ENCODE measurements at regions not wholly inside any gene's neighbourhood (a gene's known extent, or its start where the extent isn't known, plus 50 kb on each side); places are given as distances from the start of the nearest gene placed in this dataset.

DNA sequence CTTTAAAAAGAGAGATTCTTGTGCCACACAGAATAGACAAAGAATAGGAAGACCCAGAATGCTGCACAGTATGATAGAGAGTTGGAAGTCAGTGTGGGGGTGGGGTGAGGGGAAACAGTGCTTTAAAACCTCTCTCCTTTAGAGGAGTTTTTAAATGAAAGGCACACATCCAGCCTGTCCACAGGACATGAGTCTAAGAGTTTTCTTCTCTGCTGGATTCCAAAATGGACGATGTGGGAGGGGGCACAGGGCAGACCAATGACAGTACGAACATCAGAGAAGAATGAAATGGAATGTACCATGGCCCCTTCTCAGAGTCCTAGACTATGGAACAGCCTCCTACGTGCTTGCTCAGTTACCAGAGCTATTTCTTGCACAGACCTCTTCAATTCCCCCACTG is 458.2 kb upstream of the DAB1 start:
- Histone ChIP-seq H4K20me1 (ENCODE audit: low read depth, low read length) (no peaks in the 10 kb centered on the region), H3K9me2 (replicated peaks; ENCODE audit: insufficient read depth, low read length) (no peaks in the 10 kb centered on the region), H3K79me2 (ENCODE audit: insufficient read depth, low read length) (no peaks in the 10 kb centered on the region), H3K27ac (ENCODE audit: low read depth, low read length) (no peak overlapping the region), H3F3A (ENCODE audit: insufficient read depth) (no peaks in the 10 kb centered on the region), H3K27me3 (ENCODE audit: low read length) (no peaks in the 10 kb centered on the region), H3K9me3 (ENCODE audit: insufficient read depth, low read length) (no peaks in the 10 kb centered on the region), H3K4me3 (ENCODE audit: insufficient read depth, low read length, poor library complexity, severe bottlenecking) (no peak overlapping the region), H3K9ac (ENCODE audit: low read length) (no peak overlapping the region), H3K36me3 (ENCODE audit: low read length) (no peaks in the 10 kb centered on the region), H2AFZ (ENCODE audit: low read depth, low read length, severe bottlenecking) (no peak overlapping the region), H3K4me2 (ENCODE audit: low read depth, low read length, poor library complexity, severe bottlenecking) (no peak overlapping the region)
- TF ChIP-seq, protein P1, sequence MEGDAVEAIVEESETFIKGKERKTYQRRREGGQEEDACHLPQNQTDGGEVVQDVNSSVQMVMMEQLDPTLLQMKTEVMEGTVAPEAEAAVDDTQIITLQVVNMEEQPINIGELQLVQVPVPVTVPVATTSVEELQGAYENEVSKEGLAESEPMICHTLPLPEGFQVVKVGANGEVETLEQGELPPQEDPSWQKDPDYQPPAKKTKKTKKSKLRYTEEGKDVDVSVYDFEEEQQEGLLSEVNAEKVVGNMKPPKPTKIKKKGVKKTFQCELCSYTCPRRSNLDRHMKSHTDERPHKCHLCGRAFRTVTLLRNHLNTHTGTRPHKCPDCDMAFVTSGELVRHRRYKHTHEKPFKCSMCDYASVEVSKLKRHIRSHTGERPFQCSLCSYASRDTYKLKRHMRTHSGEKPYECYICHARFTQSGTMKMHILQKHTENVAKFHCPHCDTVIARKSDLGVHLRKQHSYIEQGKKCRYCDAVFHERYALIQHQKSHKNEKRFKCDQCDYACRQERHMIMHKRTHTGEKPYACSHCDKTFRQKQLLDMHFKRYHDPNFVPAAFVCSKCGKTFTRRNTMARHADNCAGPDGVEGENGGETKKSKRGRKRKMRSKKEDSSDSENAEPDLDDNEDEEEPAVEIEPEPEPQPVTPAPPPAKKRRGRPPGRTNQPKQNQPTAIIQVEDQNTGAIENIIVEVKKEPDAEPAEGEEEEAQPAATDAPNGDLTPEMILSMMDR (IDR thresholded peaks at IDR 0.05; ENCODE audit: insufficient read depth, low read length, poor library complexity, severe bottlenecking), result no peak
- TF ChIP-seq EZH2phosphoT487 (conservative IDR thresholded peaks at IDR 0.05; ENCODE audit: low read length), result no peak

DNA sequence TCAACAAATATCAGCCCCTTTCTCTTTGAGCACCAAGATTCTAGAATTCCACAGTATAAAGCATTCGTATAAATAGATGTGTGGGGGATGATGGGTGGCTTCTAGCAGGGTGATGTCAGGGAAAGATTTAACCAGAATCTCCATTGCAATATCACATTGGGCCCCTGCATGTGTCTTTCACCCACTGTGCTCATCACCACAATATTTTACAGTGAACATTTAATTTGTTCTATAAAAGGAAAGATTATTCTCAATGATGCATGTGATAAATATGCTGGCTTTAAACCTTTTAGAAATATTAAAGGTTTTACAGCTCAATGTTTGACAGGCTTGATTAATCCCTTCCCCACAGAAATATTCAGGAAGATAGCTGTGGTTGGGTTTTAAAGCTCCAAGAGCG is 457.8 kb upstream of the DAB1 start:
- no peak overlapping the region for H2AFZ ChIP-seq (ENCODE audit: low read depth, low read length, severe bottlenecking)
- H3K9me3 ChIP-seq (ENCODE audit: insufficient read depth, low read length), result no peaks in the 10 kb centered on the region
- H3K27me3 ChIP-seq (ENCODE audit: low read length), result no peaks in the 10 kb centered on the region
- H3K79me2 ChIP-seq (ENCODE audit: insufficient read depth, low read length), result no peaks in the 10 kb centered on the region
- H3K36me3 ChIP-seq (ENCODE audit: low read length), result no peaks in the 10 kb centered on the region
- TF ChIP-seq, protein P1 (IDR thresholded peaks at IDR 0.05; ENCODE audit: insufficient read depth, low read length, poor library complexity, severe bottlenecking), result no peak
- TF ChIP-seq EZH2phosphoT487 (conservative IDR thresholded peaks at IDR 0.05; ENCODE audit: low read length), result no peak
- no peak overlapping the region for H3K4me3 ChIP-seq (ENCODE audit: insufficient read depth, low read length, poor library complexity, severe bottlenecking)
- no peak overlapping the region for H3K27ac ChIP-seq (ENCODE audit: low read depth, low read length)
- H4K20me1 ChIP-seq (ENCODE audit: low read depth, low read length), result no peaks in the 10 kb centered on the region
- no peak overlapping the region for H3K9ac ChIP-seq (ENCODE audit: low read length)
- H3K4me2 ChIP-seq (ENCODE audit: low read depth, low read length, poor library complexity, severe bottlenecking), result no peak overlapping the region
- no peaks in the 10 kb centered on the region for H3K9me2 ChIP-seq (replicated peaks; ENCODE audit: insufficient read depth, low read length)
- H3F3A ChIP-seq (ENCODE audit: insufficient read depth), result no peaks in the 10 kb centered on the region

DNA sequence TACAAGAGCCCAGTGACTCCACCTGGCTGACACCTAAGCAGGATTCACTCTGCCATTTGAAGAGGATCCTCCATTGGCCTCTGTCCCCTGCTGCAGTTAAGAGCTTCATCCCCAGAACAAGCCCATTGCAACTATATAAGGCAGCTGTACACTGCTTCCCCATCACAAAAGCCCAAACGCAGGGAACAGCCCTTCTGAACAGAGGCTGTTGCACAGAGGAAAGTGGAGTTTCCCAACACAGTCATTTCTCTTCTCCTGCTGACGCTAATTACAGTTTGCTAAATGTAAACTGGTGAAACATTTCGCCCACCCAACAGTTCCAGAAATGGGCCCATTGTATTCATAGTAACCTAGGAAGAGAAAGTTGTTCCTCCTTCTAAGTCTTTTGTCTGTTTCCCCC is 455.8 kb upstream of the DAB1 start:
- no peaks in the 10 kb centered on the region for H3F3A ChIP-seq (ENCODE audit: insufficient read depth)
- H3K27me3 ChIP-seq (ENCODE audit: low read length), result no peaks in the 10 kb centered on the region
- TF ChIP-seq EZH2phosphoT487 (conservative IDR thresholded peaks at IDR 0.05; ENCODE audit: low read length), result no peak
- TF ChIP-seq, protein P1 (IDR thresholded peaks at IDR 0.05; ENCODE audit: insufficient read depth, low read length, poor library complexity, severe bottlenecking), result no peak
- no peaks in the 10 kb centered on the region for H3K9me3 ChIP-seq (ENCODE audit: insufficient read depth, low read length)
- H3K9me2 ChIP-seq (replicated peaks; ENCODE audit: insufficient read depth, low read length), result no peaks in the 10 kb centered on the region
- H2AFZ ChIP-seq (ENCODE audit: low read depth, low read length, severe bottlenecking), result no peak overlapping the region
- no peak overlapping the region for H3K4me3 ChIP-seq (ENCODE audit: insufficient read depth, low read length, poor library complexity, severe bottlenecking)
- no peaks in the 10 kb centered on the region for H4K20me1 ChIP-seq (ENCODE audit: low read depth, low read length)
- H3K9ac ChIP-seq (ENCODE audit: low read length), result no peak overlapping the region
- no peak overlapping the region for H3K4me2 ChIP-seq (ENCODE audit: low read depth, low read length, poor library complexity, severe bottlenecking)
- no peak overlapping the region for H3K27ac ChIP-seq (ENCODE audit: low read depth, low read length)
- H3K36me3 ChIP-seq (ENCODE audit: low read length), result no peaks in the 10 kb centered on the region
- H3K79me2 ChIP-seq (ENCODE audit: insufficient read depth, low read length), result no peaks in the 10 kb centered on the region
